NCI-H2196 treated with DMSO at 0.1 percent for 48 hours (cell line): ENCODE measurements at regions not wholly inside any gene's neighbourhood (a gene's known extent, or its start where the extent isn't known, plus 50 kb on each side); places are given as distances from the start of the nearest gene placed in this dataset.

Experiments
- DNase-seq: peaks from one replicate; lab custom pipeline; 2025; ENCODE audit not compliant: unreplicated experiment; lab: John Stamatoyannopoulos, UW

DNA sequence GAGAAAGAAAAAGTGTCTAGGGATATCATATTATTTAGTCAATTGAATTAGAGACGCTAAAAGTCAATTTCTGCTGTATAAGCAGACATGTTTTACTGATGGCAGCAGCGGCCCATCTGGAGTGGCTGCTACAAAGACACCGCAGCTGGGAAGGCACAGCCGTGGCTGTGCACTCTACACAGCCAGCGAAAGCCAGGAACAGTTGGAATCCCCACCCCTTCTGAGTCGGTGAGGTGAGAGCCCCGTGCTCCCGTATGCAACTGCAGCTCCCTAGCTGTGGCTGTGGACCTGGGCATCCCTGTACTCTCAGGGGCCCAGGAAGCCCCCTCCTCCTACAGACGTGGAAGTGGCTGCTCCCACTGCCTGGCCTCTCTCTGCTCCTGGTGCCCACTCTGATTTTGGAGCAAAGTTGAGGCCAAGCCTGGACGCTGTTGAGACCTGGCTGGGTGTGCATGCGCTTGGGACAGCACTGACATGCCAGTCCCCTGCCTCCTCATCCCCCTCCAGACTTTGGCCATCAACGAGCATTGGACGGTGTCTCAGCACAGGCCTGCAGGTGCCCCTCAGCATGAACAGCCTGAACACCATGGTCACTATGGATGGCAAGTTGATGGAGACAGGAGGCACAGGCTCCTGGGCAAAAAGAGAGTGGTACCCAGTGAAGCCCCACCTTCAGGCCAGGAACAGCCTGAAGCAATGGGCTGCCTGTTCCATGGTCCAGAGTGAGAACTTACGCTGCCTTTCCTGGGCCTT, 944.0 kb upstream of the MIR17HG start:
- DNase-seq: no peak

DNA sequence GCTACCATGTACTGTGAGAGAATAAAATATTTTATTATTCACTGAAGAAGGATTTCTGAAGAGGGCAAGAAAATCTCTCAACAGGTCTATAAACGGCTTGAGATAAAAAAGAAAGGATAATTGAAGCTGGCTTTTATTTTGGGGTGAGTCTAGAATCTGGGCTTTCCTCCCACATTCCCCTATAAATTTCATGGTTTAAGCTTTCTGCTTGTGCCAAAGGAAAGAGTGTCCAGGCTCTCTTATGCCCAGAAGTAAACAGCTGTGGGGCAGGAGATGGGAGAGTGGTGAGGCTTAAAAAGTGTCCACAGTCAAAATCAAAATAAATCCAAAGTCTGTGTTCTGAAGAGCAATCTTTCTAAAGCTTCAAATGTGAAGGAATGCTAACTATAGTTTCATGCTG, 942.2 kb upstream of the MIR17HG start:
- DNase-seq: no peak

DNA sequence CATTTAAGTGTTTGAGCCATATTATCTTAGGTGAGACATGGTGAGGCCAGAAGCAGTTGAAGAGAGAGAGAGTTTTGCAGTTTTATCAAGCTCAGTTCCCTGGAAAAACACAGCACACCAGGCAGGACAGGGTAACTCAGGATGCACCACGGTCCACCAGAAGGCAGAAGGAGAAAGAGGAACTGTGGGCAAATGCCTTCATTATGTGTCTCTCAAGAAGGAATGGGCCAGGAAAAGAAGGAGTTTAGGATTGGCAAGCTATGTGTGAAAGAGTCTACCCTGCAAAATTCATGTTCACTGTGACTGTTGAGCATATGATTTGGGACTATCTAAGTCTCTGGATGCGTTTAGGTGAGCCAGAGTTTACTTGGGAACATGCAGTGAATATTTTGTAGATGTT, 934.5 kb upstream of the MIR17HG start:
- DNase-seq: no peak

GRCh38 chr13:90413548-90413947, 933.9 kb upstream of the MIR17HG start:
- no peak for DNase-seq

GRCh38 chr13:90414691-90415596, 932.5 kb upstream of the MIR17HG start:
- no peak for DNase-seq

GRCh38 chr13:90415902-90416301, 931.6 kb upstream of the MIR17HG start:
- DNase-seq: no peak

DNA sequence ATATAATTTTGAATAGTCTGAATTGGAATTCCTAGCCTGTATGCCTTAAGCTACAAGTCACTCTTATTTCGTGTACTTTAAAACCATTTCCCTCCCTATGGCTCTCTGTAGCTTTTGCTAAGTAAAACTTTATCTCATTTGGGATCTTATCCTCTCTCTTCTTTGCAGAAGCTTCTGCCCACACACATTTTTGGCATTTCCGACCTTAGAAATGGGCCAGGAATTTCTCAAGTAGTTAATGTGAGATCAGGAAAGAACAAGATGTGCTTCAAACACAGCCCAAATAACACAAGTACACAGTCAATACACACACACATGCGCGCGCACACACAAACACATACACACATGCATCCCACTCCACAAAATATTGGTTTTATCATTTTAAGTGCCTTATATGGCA, 931.0 kb upstream of the MIR17HG start:
- no peak for DNase-seq

DNA sequence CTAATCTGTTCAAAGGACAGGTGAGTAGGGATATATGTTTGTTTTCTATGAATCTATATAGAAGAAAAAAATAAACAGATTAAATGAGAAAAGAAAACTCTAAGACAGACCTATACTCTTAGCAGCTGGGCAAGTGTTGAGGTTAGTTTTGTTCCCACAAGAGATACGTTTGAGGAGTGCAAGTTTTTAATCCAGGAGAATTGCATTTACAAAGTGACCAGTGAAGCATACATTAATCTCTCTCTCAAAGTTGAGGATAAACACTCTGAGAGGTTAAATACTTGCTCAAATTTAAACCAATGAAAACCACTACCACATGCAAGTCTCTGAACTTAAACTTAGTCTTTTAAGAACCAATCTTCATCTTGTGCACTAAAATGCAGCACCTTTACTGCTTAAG, 930.5 kb upstream of the MIR17HG start:
- DNase-seq: no peak

DNA sequence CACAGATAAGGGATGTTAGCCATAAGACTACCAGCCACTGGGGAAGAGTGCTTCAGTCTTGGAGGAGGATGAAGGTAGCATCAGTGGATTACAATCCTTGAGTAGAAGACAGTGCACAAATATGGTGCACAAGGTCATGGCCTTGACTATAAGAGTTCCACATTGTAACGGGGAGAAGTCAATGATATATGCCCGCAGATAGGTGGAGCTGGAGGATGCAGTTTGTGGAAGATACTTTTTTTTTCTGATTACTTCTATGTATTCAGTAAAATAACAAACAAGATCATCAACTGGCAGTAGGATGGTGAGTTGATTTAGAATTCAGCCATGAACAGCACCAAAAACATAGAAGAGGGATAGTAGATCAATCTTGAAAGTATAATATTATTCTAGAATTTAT, 926.8 kb upstream of the MIR17HG start:
- no peak for DNase-seq

DNA sequence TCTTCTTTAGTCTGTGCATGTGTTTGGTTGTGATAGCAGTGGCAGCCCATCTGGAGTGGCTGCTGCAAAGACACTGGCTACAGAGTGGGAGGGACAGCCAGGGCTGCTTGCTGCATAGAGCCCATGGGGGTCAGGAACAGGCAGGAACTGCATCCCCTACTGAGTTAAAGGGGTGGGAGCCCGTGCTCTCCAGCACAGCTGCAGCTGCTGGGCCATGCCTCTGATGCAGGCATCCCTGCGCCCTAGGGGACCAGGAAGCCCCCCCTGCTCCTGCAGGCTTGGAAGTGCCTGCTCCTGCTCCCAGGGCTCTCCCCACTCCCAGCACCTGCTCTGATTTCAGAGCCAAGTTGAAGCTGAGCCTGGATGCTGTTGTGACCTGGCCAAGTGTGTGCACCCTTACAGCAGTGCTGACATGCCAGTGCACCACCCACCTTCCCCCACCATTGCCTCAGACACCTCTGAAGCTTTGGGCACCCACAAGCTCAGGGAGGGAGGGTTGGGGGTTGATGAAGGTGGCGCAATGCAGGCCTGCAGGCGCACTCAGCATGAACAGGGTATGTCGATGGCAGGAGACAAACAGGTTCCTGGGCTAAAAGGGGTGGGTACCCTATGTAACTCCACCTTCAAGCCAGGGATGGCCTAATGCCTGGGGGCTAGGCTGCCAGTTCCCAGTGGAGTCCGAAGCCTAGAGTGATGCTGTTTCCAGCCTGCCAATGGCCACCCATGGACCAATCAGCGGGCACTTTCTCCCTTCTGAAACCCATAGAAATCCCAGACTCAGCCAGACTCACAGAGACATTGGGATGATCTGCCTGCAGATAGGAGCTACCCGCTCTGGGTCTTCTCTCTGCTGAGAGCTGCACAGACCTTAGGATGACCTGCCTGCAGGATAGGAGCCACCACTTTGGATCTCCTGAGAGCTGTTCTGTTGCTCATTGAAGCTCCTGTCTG, 919.9 kb upstream of the MIR17HG start:
- no peak for DNase-seq

DNA sequence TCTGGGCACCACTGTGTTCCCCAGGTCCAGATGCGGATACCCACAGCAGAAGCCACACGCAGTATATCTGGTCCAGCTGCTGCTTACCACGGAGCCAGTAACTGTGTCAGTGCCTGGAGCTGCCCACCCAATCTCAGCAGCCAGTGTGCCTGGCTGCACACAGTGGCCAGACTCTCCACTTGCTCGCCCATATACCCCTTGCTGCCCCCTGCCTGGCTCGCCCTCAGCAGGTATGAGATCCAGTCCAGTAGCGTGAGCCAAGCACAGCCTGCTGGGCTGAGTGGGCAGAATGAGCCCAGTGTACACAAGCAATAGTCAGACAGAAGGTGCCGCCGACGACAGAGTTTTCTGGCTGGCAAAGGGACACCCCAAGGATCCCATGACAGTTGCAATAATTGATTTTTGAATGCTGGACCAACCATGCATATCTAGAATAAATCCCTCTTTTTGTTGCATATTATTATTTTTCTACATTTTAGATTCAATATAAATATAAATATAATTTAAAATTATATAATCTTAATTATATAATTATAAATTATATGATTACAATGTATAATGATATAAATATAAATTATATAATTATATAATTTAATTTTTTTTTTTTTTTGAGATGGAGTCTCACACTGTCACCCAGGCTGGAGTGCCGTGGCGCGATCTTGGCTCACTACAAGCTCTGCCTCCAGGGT, 918.8 kb upstream of the MIR17HG start:
- DNase-seq: no peak

DNA sequence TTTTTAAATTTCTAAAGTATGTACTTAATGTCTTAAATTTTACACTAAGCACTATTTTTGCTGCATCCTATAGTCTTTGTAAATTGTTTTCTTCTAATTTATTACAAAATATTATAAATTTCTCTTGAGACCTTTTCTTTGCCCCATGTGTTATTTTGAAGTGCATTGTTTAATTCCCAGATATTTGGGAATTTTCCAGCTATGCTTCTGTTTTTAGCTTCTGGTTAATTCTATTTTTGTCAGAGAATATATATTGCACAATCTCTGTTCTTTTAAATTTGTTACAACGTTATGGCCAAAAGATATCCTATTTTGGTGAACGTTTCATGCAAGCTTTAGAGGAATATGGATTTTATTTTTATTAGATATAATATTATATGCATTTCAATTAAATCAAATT, 917.4 kb upstream of the MIR17HG start:
- no peak for DNase-seq

DNA sequence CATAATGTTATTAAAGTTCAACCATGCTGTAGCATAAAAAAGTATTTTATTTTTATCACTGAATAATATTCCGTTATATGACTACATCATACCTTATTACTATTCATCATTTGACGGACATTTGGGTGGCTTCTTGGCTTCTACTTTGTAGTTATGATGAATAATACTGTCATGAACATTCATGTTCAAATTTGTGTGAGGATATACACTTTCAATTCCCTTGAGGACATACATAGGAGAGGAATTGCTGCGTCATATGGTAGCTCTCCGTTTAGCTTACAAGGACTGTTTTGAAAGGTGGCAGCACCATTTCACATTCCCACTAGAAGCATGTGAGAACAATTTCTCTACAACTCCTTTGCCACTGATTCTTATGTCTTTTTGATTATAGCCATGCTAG, 910.8 kb upstream of the MIR17HG start:
- no peak for DNase-seq

- DNase-seq: no peak
Measured at GRCh38 chr13:90438576-90438975, 908.9 kb upstream of the MIR17HG start.

DNA sequence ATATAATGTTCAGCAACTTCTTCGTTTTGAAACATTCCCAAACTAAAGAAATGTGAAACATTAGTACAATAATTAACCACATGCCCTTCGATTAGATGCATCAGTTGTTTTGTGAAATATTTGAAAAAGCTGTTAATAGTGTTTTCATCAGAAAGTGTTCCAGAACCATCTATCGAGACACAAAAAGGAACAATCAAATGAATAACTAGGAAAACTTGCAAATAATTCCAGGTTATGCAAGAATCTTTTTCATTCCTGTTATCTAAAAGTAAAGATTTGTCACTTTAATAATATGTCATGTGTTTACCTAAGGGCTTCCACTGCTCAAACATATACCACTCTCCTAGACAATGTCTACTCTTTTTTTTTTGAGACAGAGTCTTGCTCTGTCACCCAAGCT, 904.2 kb upstream of the MIR17HG start:
- DNase-seq: no peak

DNA sequence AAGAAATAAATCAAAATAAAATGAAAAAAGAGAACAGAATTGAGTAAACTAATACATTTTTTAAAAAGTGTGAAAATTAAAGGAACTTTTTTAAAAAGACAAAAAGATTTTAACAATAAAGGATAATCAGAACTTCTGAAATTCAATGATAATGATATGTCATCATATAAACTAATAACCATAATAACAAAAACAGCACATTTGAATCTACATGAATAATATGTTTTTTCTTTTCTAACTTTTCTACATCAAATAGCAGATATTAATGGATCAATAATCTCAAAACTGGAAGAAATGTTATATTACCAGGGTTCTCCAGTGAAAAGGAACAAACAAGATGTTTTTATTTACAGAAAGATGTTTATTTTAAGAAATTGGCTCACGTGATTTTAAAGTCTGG, 903.3 kb upstream of the MIR17HG start:
- DNase-seq: no peak

GRCh38 chr13:90445179-90445578, 902.3 kb upstream of the MIR17HG start:
- no peak for DNase-seq

DNA sequence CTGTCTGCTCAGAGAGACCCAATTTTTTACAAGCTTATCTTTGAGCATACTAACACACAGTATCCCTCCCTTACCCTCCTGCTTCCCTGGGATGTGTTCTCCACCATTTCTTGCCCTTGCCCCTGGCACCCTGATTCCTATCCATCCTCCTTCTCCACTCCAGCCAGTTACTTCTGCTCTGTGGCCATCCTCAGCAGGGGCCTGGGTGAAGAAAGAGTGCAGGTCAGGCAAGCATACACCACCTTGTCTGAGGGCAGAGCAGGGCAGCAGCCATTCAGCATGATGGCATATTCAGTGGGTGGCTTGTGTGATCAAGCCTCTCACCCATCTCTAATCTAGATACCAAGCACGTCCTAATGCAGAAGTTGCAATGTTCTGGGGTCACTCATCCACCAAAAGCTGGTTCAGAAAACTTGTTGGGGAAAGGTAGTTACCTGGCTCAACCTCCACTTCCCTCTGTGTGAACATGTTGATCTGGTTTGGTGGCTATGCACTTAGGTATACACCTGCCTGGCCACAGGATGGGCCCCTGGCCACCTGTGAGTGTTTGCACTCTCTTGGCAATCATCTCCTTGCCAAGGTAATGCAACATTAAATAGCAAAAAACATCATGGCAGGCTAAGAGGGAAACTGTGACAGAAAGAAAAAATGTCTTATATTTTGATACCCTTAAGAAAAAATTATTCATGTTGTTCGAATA, 900.3 kb upstream of the MIR17HG start:
- no peak for DNase-seq

GRCh38 chr13:90447734-90448101, 899.8 kb upstream of the MIR17HG start:
- DNase-seq: no peak

DNA sequence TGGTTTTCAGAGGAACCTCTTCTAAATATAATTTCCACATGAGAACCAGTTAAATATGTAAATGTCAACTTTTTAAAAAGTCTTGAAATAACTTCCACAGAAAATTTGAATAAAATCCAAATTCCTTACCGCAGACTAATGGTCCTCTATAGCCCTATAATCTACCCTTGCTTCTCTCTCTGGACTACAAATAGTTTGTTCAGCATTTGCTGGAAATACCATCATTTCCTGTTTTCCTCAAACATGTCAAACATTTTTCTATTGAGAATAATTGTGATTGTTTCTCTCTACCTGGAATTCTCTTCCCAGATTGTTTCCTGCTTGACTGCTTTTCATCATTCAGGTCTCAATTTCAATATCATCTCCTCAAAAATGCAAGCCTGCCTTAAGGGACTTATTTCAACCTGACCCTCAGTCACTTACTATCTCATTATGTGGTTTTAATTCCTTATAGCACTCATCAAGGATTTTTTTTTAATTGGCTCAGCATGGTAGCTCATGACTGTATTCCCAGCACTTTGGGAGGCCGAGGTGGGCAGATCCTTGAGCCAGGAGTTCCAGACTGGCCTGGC, 898.9 kb upstream of the MIR17HG start:
- DNase-seq: no peak
